Esophagus (tissue), 2 donors: ENCODE measurements at regions not wholly inside any gene's neighbourhood (a gene's known extent, or its start where the extent isn't known, plus 50 kb on each side); places are given as distances from the start of the nearest gene placed in this dataset.
"Not testable (repeated sequence)": the region's sequence is repeated elsewhere in the genome, so short reads cannot be mapped to it uniquely, and the experiment has no call there.

Source experiments
- H3K27ac ChIP-seq, 2 donors: one replicate each; pipeline ENCODE4 v1.5.1; 2013; ENCODE audit warnings: low read depth in 2 of 2, mild to moderate bottlenecking in 2 of 2, inconsistent platforms in 1 of 2, low read length in 1 of 2, moderate library complexity in 1 of 2
- H3K27me3 ChIP-seq, 2 donors: one replicate each; pipeline ENCODE4 v1.6.1; 2013; ENCODE audit warnings: low read length in 2 of 2, control low read depth in 1 of 2, mild to moderate bottlenecking in 1 of 2; ENCODE audit not compliant: insufficient read depth in 2 of 2, control insufficient read depth in 1 of 2
- H3K36me3 ChIP-seq, 2 donors: one replicate each; pipeline ENCODE4 v1.6.1; 2013; ENCODE audit warnings: low read length in 1 of 2; ENCODE audit not compliant: control insufficient read depth in 2 of 2, insufficient read depth in 2 of 2
- H3K4me1 ChIP-seq, 2 donors: one replicate each; pipeline ENCODE4 v1.6.1; 2013; ENCODE audit warnings: low read length in 1 of 2; ENCODE audit not compliant: control insufficient read depth in 2 of 2, insufficient read depth in 2 of 2
- H3K4me3 ChIP-seq, 2 donors: one replicate each; pipeline ENCODE4 v1.5.1; 2013; ENCODE audit warnings: low read length in 2 of 2, mild to moderate bottlenecking in 2 of 2, low read depth in 1 of 2, moderate library complexity in 1 of 2
- H3K9me3 ChIP-seq, 2 donors: one replicate each; pipeline ENCODE4 v1.6.1; 2013; ENCODE audit warnings: mild to moderate bottlenecking in 2 of 2, low read depth in 1 of 2, low read length in 1 of 2, moderate library complexity in 1 of 2; ENCODE audit not compliant: control insufficient read depth in 2 of 2, insufficient read depth in 1 of 2
- WGBS, 2 donors: extraction: QIAGEN DNeasy Blood & Tissue Kit; methylation state at CpG; one replicate each; pipeline ENCODE4 v1.1.7; 2013; 5-methylcytosine and 5-hydroxymethylcytosine counted together
- donor health status: healthy with polysubstance abuse.
- donor health status: Bipolar disorder and iron deficiency.

DNA sequence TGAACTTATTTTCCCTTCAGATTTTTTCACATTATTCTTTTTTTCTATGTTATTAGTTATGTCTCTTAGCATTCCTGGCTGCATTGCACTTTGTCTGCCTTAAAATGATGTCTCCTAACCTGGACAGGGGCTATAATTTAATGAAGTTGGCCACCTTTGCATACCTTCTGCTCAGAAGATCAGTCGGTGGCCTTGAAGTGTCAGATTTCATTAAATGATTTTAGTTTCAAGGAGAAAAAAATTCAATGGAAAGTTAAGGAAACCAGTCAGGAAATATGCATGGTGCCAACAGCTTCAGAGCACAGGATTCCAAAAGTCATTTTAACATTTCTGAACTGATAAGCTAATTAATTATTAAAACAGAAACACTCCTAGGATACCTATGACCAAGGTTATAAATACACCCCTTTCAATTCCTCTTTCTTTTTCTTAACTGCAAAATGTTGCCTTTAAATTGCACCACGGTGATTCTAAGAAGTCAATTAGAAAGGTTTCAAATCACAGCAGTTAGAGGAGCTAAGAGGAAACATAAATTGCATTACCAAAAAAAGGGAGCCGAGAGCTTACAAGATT lies 533.4 kb downstream of the KCNJ2 start:
- Histone ChIP-seq H3K4me1 (no peaks in the 10 kb centered on the region), H3K27me3 (no peaks in the 10 kb centered on the region), H3K36me3 (no peaks in the 10 kb centered on the region), H3K27ac (no peak overlapping the region), H3K9me3 (no peaks in the 10 kb centered on the region), H3K4me3 (no peak overlapping the region)
- 52 to 65% methylated on average over 3 of the region's 3 CpGs for WGBS, 2 donors

DNA sequence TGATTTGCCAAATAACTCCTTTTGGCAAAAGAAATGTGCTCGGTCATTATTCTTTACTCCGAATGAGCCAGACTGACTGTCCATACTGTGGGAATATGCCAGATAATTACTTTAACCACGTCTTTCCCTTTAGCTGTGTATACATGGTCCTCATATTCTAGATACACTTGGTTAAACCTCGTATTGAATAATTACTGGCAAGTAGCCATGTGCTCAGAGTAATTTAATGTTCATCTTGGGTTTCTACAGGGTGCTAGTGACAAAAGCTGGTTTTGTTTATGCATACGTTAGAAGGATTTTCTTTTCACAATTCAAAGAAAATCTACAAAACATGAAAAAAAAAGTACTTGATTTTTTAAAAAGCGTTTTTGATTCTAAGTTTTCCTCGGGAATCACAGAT lies 540.3 kb downstream of the KCNJ2 start:
- Histone ChIP-seq H3K4me3 (no peak overlapping the region), H3K36me3 (no peaks in the 10 kb centered on the region), H3K27me3 (no peaks in the 10 kb centered on the region), H3K27ac (no peak overlapping the region), H3K4me1 (no peaks in the 10 kb centered on the region), H3K9me3 (no peaks in the 10 kb centered on the region)
- WGBS, 2 donors: 38 to 54% methylated on average over 7 of the region's 7 CpGs

DNA sequence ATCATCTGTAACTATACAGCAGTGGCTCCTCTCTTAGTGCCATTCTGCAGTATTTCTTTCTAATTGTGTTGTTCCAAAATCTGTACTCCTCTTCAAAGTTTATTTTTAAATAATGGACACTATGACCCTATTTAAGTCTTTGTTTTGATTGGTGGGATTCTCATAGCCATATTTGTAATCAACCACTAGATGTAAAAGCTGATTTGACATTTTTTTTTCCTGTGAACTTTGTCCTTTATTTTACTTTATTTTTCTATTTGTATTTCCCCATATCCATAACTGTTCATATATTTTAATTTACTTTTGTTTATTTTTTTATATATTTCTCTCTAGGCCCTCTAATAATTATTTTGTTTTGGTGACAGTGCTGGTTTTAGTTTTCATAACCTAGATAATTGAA lies 544.4 kb downstream of the KCNJ2 start:
- H3K9me3 ChIP-seq: no peaks in the 10 kb centered on the region
- no peak overlapping the region for H3K27ac ChIP-seq
- H3K4me3 ChIP-seq: no peak overlapping the region
- H3K36me3 ChIP-seq: no peaks in the 10 kb centered on the region
- no peaks in the 10 kb centered on the region for H3K27me3 ChIP-seq
- no peaks in the 10 kb centered on the region for H3K4me1 ChIP-seq

DNA sequence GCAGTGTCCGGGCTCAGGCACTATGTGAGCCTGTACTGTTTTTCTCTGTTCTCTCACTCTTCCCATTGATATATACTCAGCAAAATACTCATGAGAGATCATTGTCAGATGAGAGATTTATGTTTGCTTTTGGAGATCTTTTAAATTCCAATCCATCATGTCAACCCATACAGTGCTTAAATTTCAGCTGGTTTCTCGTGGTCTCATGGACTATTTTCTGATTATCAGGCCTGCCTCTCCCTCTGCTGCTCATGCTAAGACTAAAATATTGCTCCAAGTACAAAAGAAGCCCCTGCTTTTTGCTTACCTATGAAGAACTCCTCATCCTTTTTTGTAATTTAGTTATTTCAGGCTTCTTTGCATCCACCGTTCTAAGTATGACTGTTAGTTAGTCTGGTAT lies 547.2 kb downstream of the KCNJ2 start:
- Histone ChIP-seq H3K4me3 (no peak overlapping the region), H3K4me1 (no peaks in the 10 kb centered on the region), H3K9me3 (no peaks in the 10 kb centered on the region), H3K27ac (no peak overlapping the region), H3K27me3 (no peaks in the 10 kb centered on the region), H3K36me3 (no peaks in the 10 kb centered on the region)
- WGBS, 2 donors: 77 to 81% methylated on average over 3 of the region's 3 CpGs

DNA sequence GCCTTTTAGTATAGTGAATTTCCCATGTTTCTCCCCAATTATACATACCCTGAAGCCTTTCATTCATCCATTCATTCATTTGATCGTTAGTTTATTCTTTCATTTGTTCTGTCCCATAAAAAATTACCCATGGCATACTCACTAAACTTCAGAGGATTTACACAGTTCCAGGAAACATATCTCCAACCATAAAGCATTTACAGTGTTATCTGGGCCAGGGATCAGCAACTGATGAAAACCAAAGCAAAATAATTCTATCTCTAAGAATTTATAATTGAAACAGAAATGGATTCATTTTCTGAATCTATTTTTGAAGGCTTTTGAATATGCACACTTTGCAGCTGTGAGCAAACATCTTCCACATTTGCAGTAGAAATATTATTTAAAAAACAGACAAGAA lies 547.7 kb downstream of the KCNJ2 start:
- H3K4me3 ChIP-seq: no peak overlapping the region
- no peaks in the 10 kb centered on the region for H3K27me3 ChIP-seq
- no peak overlapping the region for H3K27ac ChIP-seq
- H3K36me3 ChIP-seq: no peaks in the 10 kb centered on the region
- no peaks in the 10 kb centered on the region for H3K9me3 ChIP-seq
- 62 to 71% methylated on average over 1 of the region's 1 CpG for WGBS, 2 donors
- H3K4me1 ChIP-seq: no peaks in the 10 kb centered on the region

DNA sequence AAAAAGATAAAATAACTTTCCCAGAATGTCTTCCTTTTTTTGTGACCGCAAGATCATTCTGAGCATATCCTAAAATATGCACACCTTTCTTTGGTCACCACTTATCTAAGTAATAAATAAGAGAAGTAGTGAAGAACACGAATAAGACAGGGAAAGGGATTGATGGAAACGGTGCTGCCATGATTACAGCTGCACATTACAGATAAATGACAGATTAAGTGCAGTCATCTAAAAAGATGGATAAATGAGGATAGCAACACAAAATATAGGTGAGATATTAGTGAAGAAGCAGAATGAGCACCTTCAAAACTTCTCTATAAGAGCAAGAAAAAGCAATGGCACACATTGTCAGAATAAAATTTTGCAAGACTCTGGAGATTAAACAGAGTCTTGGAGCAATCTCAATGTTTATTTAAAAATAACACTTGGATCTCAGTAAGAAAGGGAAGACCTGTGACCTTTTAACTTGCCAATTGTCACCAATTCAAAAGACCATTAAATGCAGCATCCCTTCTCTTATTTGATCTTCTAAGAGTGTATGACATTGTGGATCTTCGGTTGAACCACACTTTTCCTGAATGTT lies 567.1 kb downstream of the KCNJ2 start:
- 79 to 82% methylated on average over 4 of the region's 4 CpGs for WGBS, 2 donors
- Histone ChIP-seq H3K36me3 (no peaks in the 10 kb centered on the region), H3K27me3 (no peaks in the 10 kb centered on the region), H3K4me1 (no peaks in the 10 kb centered on the region), H3K9me3 (no peaks in the 10 kb centered on the region), H3K27ac (no peak overlapping the region), H3K4me3 (no peak overlapping the region)

DNA sequence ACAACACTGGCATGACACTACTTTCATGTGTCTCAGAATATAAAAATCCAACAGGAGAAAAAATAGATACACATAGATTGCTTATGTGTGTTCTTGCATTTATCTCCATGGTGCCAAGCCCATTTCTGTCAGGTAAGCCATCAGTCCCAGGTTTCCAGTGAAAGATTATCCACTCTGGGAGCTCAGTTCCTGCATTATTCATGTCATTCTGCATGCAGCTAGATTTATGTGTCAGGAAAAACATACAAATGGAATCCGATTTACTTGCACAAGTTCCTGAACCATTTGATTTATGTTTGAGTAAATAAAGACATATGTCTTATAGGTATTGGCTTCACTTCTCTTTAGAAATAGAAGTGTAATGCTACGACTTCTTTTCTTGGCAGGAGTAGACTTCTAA lies 569.7 kb downstream of the KCNJ2 start:
- no peaks in the 10 kb centered on the region for H3K4me1 ChIP-seq
- no peak overlapping the region for H3K4me3 ChIP-seq
- H3K27me3 ChIP-seq: no peaks in the 10 kb centered on the region
- H3K36me3 ChIP-seq: no peaks in the 10 kb centered on the region
- H3K9me3 ChIP-seq: no peaks in the 10 kb centered on the region
- no peak overlapping the region for H3K27ac ChIP-seq
- 34 to 38% methylated on average over 2 of the region's 2 CpGs for WGBS, 2 donors

DNA sequence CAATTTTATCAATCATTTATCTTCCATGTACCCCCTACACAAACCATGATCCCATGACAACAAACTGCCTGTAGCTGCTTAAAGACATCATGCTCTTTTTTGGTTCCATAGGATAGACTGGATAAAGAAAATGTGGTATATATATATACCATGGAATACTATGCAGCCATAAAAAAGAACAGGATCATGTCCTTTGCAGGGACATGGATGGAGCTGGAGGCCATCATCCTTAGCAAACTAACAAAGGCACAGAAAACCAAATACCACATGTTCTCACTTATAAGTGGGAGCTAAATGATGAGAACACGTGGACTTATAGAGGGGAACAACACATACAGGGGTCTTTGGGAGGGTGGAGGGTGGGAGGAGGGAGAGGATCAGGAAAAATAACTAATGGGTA lies 577.2 kb downstream of the KCNJ2 start:
- H3K4me3 ChIP-seq, H3K27me3 ChIP-seq, H3K36me3 ChIP-seq, H3K4me1 ChIP-seq, H3K27ac ChIP-seq, H3K9me3 ChIP-seq: not testable (repeated sequence)
- WGBS, 2 donors: 92 to 98% methylated on average over 1 of the region's 1 CpG

DNA sequence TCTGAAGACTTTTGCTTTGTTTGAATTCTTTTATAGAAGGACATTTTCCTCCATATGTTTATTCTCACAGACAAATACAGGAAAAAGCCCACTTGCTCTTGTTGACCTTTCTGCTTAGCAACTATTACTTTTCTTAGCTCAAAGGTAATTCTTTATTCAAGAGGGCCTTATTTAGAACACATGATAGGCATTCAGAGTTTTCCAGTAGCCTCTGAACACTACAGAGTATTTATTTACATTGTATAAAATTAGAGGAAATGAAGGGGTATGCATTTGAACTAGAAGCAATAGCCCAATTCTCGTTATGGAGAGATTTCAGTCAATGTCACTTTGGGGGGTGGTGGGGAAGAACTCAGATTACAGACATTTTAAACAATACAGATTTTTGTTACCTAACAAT lies 581.7 kb downstream of the KCNJ2 start:
- 36 to 57% methylated on average over 1 of the region's 1 CpG for WGBS, 2 donors
- Histone ChIP-seq H3K27me3 (no peaks in the 10 kb centered on the region), H3K9me3 (no peaks in the 10 kb centered on the region), H3K27ac (no peak overlapping the region), H3K36me3 (no peaks in the 10 kb centered on the region), H3K4me1 (no peaks in the 10 kb centered on the region), H3K4me3 (no peak overlapping the region)

DNA sequence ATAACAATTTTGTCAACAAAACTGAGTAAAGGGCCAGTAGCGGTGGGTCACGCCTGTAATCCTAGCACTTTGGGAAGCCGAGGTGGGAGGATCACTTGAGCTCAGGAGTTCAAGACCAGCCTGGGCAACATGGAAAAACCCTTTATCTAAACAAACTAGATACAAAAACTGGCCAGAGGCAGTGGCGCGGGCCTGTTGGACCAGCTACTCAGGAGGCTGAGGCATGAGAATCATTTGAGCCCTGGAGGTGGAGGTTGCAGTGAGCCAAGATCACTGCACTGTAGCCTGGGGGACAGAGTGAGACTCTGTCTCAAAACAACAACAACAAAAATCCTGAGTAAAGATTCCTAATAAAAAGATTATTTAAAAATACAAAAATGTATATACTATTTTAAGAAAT lies 583.1 kb downstream of the KCNJ2 start:
- not testable (repeated sequence) for H3K27ac ChIP-seq, H3K9me3 ChIP-seq, H3K4me3 ChIP-seq, H3K27me3 ChIP-seq, H3K4me1 ChIP-seq, H3K36me3 ChIP-seq
- 88% methylated on average over 5 of the region's 5 CpGs for WGBS, 2 donors
